ENCODE measurements at regions not wholly inside any gene's neighbourhood (a gene's known extent, or its start where the extent isn't known, plus 50 kb on each side); places are given as distances from the start of the nearest gene placed in this dataset.

GRCh38 chr9:28064241-28064815 lies 491.0 kb upstream of the C9orf72 start:
- no peak for DNase-seq (ENCODE audit: low read depth, low spot score)
- no peak for ATAC-seq
- Histone ChIP-seq H3K4me1 (ENCODE audit: control insufficient read depth, insufficient read depth, low read length) (no peaks in the 10 kb centered on the region), H3K36me3 (ENCODE audit: control insufficient read depth, insufficient read depth, low read length) (no peaks in the 10 kb centered on the region), H3K27ac (ENCODE audit: low read length) (no peak overlapping the region), H3K9me3 (ENCODE audit: control insufficient read depth, insufficient read depth, low read depth, low read length) (no peaks in the 10 kb centered on the region), H3K27me3 (ENCODE audit: control insufficient read depth, insufficient read depth, low read length) (no peaks in the 10 kb centered on the region), H3K4me3 (ENCODE audit: low read depth in 2 of 2, low read length in 2 of 2) (no peak overlapping the region)
- TF ChIP-seq REST (IDR thresholded peaks at IDR 0.05; ENCODE audit: insufficient read depth in 1 of 2, low read depth in 2 of 2, low read length in 1 of 2) (no peak), CTCF (IDR thresholded peaks at IDR 0.05) (no peak), SIN3A (IDR thresholded peaks at IDR 0.05; ENCODE audit: borderline replicate concordance, insufficient read depth, low read depth, low read length) (no peak), TCF7L2 (IDR thresholded peaks at IDR 0.05; ENCODE audit: low read depth, low read length) (no peak), POLR2AphosphoS5 (IDR thresholded peaks at IDR 0.05; ENCODE audit: low read depth, low read length) (no peak)
- CTCF ChIA-PET = no interaction called here
- POLR2A ChIA-PET = interaction anchor here (0.6 kb wide), 1 partner anchor 14 kb away, joined by 3 read pairs; no protein-coding TSS in a partner anchor
- in situ Hi-C loops (cut with HindIII; ENCODE audit: low pct_unique_long_range_greater_than_20kb, low sequenced_read_pairs) = no loop called here
- BruUV-seq (replicated peaks) = no TSS peak
- intact Hi-C loops (cut with micrococcal nuclease; ENCODE audit: unreplicated experiment) = no loop called here

- in situ Hi-C loops (cut with HindIII; ENCODE audit: low pct_unique_long_range_greater_than_20kb, low sequenced_read_pairs) = no loop called here
- H3K27me3 ChIP-seq (ENCODE audit: control insufficient read depth, insufficient read depth, low read length) = no peaks in the 10 kb centered on the region
- POLR2A ChIA-PET = no interaction called here
- no peak for DNase-seq (ENCODE audit: low read depth, low spot score)
- H3K9me3 ChIP-seq (ENCODE audit: control insufficient read depth, insufficient read depth, low read depth, low read length) = no peaks in the 10 kb centered on the region
- BruUV-seq (replicated peaks) = no TSS peak
- no peaks in the 10 kb centered on the region for H3K36me3 ChIP-seq (ENCODE audit: control insufficient read depth, insufficient read depth, low read length)
- H3K4me3 ChIP-seq (ENCODE audit: low read depth in 2 of 2, low read length in 2 of 2) = no peak overlapping the region
- no peak for ATAC-seq
- H3K27ac ChIP-seq (ENCODE audit: low read length) = no peak overlapping the region
- H3K4me1 ChIP-seq (ENCODE audit: control insufficient read depth, insufficient read depth, low read length) = no peaks in the 10 kb centered on the region
- CTCF ChIA-PET = no interaction called here
- intact Hi-C loops (cut with micrococcal nuclease; ENCODE audit: unreplicated experiment) = loop anchor here (1.0 kb wide), 1 partner anchor 347 kb away; no protein-coding TSS in a partner anchor
- TF ChIP-seq POLR2AphosphoS5 (IDR thresholded peaks at IDR 0.05; ENCODE audit: low read depth, low read length) (no peak), CTCF (IDR thresholded peaks at IDR 0.05) (peak; percentile 46; the same call in 1 of the 2 replicates)
These were observed 500.0 kb upstream of the C9orf72 start for GRCh38 chr9:28073270-28073669.
